Fibroblast of skin of back (primary cell): ENCODE measurements at regions not wholly inside any gene's neighbourhood (a gene's known extent, or its start where the extent isn't known, plus 50 kb on each side); places are given as distances from the start of the nearest gene placed in this dataset.
A peak's percentile ranks its signal among the peaks of the same experiment; 100 is the strongest.
"Not testable (repeated sequence)": the region's sequence is repeated elsewhere in the genome, so short reads cannot be mapped to it uniquely, and the experiment has no call there.

Source experiments
- DNase-seq: peaks from one replicate; pipeline ENCODE4 v3.0.0-alpha.2; 2013

DNA sequence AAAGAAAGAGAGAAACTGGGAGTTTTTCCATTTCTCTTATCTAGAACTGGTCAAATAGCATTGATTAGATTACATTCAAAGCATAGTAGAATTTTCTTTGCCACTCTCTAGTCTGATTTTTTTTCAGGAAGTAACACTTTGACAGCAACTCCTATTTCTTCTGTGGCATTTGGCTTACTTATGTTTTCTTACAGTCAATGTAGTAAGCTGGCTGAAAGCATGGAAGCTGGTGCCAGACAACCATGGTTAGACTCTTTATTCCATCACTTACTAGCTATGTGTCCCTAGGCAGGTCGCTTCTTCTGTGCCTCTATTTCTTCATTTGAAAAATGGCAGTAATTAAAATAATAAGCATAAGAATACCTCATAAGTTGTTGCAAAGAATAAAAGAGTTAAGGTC is 54.2 kb upstream of the OPRM1 start:
- no peak for DNase-seq

DNA sequence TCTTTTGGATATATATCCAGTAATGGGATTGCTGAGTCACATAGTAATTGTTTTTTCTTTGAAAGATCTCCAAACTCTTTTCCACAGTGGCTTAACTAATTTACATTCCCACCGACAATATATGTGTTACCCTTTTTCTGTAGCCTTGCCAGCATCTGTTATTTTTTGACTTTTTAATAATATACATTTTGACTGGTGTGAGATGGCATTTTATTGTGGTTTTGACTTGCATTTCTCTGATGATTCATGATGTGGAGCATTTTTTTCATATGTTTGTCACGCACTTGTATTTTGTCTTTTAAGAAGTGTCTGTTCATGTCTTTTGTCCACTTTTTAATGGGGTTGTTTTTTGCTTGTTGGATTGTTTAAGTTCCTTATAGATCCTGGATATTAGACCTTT is 58.9 kb upstream of the OPRM1 start:
- peak; percentile 78 for DNase-seq

DNA sequence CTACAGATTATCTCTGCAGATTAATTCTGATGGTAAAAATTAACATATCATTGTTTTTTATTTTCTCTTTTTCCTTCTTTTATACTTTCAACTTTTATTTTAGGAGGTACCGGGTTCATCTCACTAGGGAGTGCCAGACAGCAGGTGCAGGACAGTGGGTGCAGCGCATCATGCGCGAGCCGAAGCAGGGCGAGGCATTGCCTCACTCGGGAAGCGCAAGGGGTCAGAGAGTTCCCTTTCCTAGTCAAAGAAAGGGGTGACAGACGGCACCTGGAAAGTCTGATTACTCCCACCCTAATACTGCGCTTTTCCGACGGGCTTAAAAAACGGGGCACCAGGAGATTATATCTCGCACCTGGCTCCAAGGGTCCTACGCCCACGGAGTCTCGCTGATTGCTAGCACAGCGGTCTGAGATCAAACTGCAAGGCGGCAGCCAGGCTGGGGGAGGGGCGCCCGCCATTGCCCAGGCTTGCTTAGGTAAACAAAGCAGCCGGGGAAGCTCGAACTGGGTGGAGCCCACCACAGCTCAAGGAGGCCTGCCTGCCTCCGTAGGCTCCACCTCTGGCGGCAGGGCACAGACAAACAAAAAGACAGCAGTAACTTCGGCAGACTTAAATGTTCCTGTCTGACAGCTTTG is 60.0 kb upstream of the OPRM1 start:
- DNase-seq = not testable (repeated sequence)

DNA sequence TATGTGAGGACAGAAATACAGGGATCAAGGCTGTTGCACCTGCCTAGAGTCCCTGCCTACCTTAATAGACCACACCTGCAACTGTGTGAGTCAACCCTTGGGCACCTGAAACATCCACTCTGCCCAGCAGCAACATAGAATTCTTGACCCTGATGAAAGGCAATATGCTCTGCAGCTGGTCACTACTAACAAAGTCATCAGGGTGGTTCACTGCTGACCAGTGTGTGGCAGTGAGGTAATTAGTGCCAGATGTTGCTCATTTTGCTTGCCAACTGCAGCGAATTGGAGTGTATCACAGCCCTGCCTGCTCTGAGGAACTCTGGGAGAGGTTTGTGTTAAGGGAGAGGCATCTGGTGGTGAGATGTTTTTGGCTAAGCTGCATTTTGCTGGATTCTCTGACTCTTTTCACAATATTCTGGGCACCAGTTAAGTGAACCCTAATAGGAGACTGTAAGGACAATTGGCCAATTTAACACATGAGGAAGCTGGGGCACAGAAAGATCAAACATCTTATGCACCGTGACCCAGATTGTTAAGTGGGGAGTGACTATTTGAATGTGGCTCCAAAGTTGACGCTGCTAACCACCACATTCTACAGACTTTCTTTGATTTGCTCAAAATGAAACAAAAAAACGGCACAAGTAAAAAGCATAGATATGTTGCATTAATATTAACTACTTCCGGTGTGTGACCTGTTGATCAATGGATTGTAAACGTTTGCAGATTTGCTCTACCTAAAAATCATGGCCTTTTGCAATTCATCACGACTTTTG is 61.9 kb upstream of the OPRM1 start:
- peak; percentile 50 for DNase-seq

GRCh38 chr6:153966001-153966400 is 73.0 kb upstream of the OPRM1 start:
- peak; percentile 75 for DNase-seq

- no peak for DNase-seq
Observed at GRCh38 chr6:153963352-153963751, 75.7 kb upstream of the OPRM1 start.

- DNase-seq = no peak
Observed at GRCh38 chr6:153962555-153962954, 76.5 kb upstream of the OPRM1 start.

DNA sequence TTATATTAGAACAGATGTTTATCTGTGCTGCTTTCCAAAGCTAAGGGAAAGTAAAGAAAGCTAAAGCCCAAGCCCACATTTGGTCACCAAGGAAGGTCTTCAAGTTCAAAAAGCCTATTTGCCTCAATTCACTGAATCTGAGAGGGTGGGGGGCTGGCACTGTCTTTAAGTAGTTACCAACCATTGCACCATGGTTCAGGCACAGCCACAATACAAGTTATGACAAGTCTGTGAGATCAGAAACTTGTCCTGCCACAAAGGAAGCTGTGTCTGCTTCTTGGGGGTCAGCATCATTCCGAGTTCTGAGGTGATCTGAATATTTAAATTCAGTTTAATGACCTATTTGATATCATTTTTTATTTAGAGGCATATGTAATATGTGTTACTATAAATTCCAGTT is 78.3 kb upstream of the OPRM1 start:
- no peak for DNase-seq

- DNase-seq = no peak
Observed at GRCh38 chr6:153960281-153960680, 78.8 kb upstream of the OPRM1 start.

DNA sequence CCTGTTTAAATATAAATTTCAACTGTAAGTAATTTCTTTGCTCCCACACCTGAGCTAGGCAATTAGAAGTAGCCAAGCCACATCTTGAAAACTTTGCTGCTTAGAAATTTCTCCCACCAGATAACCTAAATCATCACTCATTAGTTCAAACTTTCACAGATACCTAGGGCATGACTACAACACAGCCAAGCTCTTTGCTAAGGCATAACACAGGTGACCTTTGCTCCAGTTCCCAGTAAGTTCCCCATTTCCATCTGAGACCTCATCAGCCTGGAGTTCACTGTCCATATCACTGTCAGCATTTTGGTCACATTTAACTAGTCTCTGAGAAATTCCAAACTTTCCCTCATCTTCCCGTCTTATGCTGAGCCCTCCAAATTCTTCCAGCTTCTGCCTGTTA is 79.8 kb upstream of the OPRM1 start:
- DNase-seq = no peak

DNA sequence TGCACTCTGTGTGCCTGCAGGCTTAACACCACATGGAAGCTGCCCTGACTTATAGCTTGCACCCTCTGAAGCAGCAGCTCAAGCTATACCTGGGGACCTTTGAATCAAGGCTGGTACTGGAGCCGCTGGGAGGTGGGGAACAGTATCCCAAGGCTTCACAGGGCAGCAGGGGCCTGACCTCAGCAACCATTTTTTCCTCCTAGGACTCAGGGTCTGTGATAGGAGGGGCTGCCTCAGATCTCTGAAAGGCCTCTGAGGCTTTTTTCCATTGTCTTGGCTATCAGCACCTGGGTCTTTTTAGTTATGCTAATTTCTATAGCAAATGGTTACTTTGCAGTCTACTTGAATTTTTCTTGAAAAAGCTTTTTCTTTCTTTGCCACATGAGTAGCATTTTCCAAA is 80.2 kb upstream of the OPRM1 start:
- no peak for DNase-seq

GRCh38 chr6:153957394-153957793 is 81.6 kb upstream of the OPRM1 start:
- DNase-seq = no peak

GRCh38 chr6:153956808-153957207 is 82.2 kb upstream of the OPRM1 start:
- peak; percentile 80 for DNase-seq

DNA sequence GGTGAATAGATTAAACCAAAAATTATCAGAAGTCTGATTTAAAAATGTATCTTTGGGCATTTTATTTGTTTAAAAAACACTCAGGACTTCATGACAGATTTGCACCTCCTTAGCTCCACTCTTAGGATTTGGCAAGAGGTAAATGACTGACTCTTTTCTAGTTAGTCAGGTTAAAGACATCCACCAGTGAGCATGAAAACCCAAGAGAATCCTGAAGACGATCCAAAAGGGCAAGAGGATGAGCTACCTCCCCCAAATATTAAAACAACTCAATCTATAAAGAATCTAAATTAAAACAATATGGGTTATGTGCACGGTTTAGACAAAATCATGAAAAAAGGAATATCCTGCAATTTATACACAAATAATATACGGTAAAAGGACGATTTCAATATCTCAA is 89.4 kb upstream of the OPRM1 start:
- no peak for DNase-seq

GRCh38 chr6:153947808-153948447 is 91.1 kb upstream of the OPRM1 start:
- peak; percentile 25 for DNase-seq

GRCh38 chr6:153944201-153944600 is 94.8 kb upstream of the OPRM1 start:
- no peak for DNase-seq

DNA sequence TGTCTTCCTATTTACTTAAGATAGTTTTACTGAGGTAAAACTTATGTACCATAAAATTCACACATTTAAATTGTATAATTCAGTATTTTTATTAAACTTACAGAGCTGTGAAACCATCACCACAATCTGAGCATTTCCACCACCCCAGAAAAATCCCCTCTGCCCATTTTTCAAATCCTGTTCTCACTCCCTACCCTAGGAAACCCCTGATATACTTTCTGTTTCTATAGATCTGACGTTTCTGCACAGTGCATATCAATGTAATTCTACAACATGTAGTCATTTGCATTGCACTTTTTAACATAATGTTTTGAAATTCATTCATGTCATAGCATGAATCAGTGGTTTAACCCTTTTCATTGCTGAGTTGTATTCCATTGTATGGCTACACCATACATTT is 96.7 kb upstream of the OPRM1 start:
- DNase-seq = no peak

DNA sequence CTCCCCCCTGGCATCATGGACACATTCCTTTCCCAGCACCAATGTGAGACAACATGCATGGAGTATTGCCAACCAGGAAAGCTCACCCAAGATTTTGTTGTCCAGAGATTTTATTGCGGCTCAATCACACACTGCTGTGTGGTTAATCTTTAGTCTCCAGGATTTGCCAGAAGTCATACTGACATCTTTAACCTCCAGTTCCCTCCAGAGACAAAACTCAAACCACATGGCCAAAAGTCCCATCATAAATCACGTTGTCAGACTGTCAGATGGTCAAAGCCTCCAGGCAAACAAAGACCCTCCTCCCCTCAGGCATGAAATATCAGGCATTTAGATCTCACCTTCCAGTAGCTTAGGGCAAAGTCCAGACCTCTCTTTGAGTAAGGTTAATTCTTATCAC is 97.3 kb upstream of the OPRM1 start:
- no peak for DNase-seq

GRCh38 chr6:153938876-153939275 is 100.2 kb upstream of the OPRM1 start:
- no peak for DNase-seq

- no peak for DNase-seq
Observed at GRCh38 chr6:153931431-153931830, 107.6 kb upstream of the OPRM1 start.

DNA sequence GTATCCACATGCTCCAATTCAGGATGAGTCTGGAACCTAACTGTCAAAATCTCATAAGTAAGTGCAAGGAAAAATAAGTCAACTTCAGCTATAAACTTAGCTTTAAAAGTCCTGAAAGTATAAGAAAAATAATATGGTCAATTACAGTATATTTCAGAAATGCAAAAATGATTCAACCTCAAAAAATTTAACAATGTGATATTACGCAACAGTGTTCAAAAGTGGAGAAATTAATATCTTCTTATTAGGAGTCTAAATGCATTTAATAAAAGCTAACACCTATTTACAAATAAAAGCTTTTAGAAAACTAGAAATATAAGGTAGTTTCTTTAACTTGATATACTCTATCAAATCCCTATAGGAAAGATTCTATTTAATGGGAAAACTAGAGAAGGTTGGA is 111.2 kb upstream of the OPRM1 start:
- DNase-seq = no peak

DNA sequence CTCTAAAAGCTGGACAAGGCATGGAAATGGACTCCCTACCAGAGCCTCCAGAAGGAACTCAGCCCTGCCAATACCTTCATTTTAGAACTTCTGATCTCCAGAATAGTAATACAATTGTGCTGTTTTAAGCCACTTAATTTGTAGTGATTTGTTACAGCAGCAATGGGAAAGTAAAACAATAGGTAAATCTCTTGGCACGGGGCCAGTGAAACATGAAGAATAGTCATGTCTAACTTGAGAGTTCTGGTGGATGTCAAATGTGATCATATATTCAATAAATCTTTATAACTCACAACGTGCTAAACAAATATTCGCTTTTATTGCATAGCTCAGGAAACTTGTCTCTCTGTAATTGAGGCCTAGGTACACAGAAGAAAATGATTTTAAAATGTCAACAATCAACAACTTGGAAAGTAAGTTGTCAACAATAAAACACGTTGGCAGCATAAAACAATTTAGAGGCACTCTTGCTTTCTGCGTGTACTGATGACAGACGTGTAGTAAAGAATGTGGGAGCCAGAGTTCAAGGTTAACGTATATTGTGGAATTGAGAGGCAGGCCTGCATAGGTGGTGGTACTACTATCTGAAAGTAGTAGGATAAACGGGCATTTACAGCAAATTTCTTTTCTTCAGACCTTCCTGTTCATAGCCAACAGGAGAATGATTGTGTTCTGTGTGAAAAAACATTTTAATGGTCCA is 140.5 kb upstream of the OPRM1 start:
- no peak for DNase-seq

- no peak for DNase-seq
Observed at GRCh38 chr6:153882411-153882810, 156.6 kb upstream of the OPRM1 start.
